Retinal pigment epithelial cell (primary cell): ENCODE measurements at regions not wholly inside any gene's neighbourhood (a gene's known extent, or its start where the extent isn't known, plus 50 kb on each side); places are given as distances from the start of the nearest gene placed in this dataset.

Source experiments
- DNase-seq: peaks from one replicate; pipeline ENCODE4 v3.0.0-alpha.2; 2010; ENCODE audit warnings: low read depth
- H3K4me3 ChIP-seq: 2 replicates; pipeline ENCODE4 v1.5.1; 2011; ENCODE audit warnings: mild to moderate bottlenecking, low read length, control low read depth, moderate library complexity
- CTCF ChIP-seq: conservative IDR thresholded peaks from 2 replicates; pipeline ENCODE4 v1.5.1; 2011; ENCODE audit warnings: low read depth, low read length, control low read depth, inconsistent platforms

- TF ChIP-seq CTCF = no peak
- no peak for DNase-seq
- no peak overlapping the region for H3K4me3 ChIP-seq
Measured at GRCh38 chr15:39143479-39143878, 437.4 kb upstream of the THBS1 start.

GRCh38 chr15:39144051-39144450 is 436.8 kb upstream of the THBS1 start:
- no peak for DNase-seq
- TF ChIP-seq CTCF = no peak
- H3K4me3 ChIP-seq = no peak overlapping the region

DNA sequence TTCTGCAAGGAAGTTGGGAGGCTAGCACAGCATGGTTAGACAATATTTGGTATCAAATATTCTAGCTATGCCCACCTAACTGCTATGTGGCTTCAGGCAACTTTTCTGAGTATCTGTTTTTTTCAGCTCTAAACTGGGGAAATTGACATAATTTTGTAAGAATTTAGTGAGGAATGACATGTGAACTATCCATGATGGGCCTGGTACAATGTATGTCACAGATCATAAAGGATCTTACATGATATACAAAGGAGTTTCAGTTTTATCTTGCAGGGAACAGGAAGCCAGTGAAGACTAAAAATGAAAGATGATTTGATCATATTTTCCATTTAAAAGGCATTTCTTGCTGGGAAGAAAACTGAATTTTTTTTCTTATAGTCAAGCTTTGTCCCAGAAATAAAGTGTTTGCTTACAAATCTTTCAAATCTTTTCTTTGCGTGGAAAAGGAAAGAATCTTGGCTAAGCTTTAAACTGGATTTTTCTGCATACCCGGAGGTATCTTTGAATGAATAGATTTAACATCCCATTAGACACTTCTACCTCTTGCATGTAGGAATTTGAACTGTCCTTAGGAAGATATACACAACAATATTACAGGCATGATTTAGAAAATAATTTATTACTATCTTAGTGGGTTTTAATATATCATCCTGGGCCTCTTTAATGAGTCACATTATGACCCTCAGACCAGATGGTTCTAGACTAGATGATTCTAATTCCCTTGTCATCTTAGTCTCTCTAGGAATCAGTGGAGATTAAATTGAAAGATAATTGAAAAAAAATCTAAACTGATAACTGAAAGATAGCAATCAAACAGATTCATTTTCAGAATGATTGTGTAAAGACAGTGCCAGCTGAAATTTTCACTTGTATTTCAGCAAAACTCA is 436.0 kb upstream of the THBS1 start:
- H3K4me3 ChIP-seq = no peak overlapping the region
- no peak for DNase-seq

GRCh38 chr15:39145854-39146625 is 434.8 kb upstream of the THBS1 start:
- DNase-seq = no peak
- no peak overlapping the region for H3K4me3 ChIP-seq
- no peak for TF ChIP-seq CTCF

More for the DNA sequence above, 436.0 kb upstream of the THBS1 start:
- TF ChIP-seq CTCF = no peak

DNA sequence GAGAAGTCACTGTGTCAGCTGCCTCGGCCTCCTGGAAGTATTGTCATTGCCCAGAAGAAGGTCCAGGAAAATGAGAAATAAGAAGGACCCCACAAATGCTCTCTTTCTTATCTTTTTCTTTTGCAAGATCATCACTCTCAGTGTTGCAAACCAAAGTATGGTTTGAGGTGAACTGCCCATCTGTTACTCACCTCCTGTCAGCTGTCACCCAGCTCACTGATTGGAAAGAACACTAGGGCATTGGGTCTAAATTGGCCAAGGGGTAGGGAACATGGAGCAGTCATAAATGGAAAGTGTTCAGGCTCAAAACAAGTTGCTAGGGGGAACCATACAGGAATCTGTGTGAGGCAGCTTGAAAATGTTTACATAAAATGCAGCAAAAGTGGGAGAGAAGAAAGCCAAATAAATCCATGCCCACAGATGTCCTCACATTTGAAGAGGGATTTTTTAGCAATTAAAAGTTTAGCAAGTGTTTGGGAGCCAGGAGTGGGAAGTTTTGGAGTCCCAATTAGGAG is 431.2 kb upstream of the THBS1 start:
- DNase-seq = no peak
- no peak for TF ChIP-seq CTCF

DNA sequence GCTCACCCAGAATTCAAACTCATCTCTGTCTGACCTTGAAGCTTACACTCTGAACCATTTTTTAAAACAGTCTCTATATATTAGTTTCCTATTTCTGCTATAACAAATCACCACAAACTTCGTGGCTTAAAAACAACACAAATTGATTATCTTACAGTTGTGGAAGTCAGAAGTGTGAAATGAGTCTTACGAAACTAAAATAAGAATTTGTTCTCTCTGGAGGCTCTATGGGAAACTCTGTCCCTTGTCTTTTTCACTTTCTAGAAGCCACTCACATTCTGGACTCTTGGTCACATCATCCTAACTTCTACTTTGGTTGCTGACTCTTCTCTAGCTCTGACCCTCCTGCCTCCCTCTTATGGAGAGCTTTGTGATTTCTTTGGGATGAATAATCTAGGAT is 429.3 kb upstream of the THBS1 start:
- no peak for DNase-seq
- TF ChIP-seq CTCF = no peak
- H3K4me3 ChIP-seq = no peak overlapping the region

More for the DNA sequence above, 431.2 kb upstream of the THBS1 start:
- no peak overlapping the region for H3K4me3 ChIP-seq
